ENCODE measurements at regions not wholly inside any gene's neighbourhood (a gene's known extent, or its start where the extent isn't known, plus 50 kb on each side); places are given as distances from the start of the nearest gene placed in this dataset.

DNA sequence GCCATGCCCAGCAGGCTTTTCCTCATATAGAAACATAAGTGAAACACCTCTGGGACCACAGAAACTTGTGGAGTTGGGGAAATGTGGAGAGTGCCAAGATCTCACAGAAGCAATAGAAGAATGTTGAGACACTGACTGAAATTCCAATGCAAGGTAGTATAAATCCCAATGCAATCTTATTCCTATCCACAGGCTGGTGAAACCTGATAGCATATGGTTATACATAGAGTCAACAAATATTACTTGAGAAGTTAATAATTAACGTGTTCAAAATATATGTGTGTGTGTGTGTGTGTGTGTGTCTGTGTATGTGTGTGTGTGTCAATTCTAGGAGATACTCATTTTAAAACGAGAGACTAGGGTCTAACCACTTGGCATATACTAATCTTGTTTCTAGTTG, 776.8 kb upstream of the ACVR2A start:
- no peak for TF ChIP-seq CTCF (IDR thresholded peaks at IDR 0.05)

GRCh38 chr2:147067136-147067535, 777.7 kb upstream of the ACVR2A start:
- H3K36me3 Mint-ChIP-seq (ENCODE audit: low read depth), result no peaks in the 10 kb centered on the region
- DNase-seq, result no peak
- CTCF ChIA-PET, result interaction anchor here (1.6 kb wide), 1 partner anchor 15 kb away, joined by 3 read pairs; no protein-coding TSS in a partner anchor

More for the DNA sequence above, 776.8 kb upstream of the ACVR2A start:
- H3K27ac ChIP-seq (ENCODE audit: low read depth in 1 of 2, low read length in 2 of 2), result no peak overlapping the region
- POLR2A ChIA-PET, result no interaction called here
- Mint-ChIP-seq H3K27ac (no peak overlapping the region), H3K9me3 (no peaks in the 10 kb centered on the region), H3K36me3 (ENCODE audit: low read depth) (no peaks in the 10 kb centered on the region), H3K4me1 (ENCODE audit: low read depth) (no peaks in the 10 kb centered on the region), H3K4me3 (no peak overlapping the region), H3K27me3 (no peaks in the 10 kb centered on the region)
- no peaks in the 10 kb centered on the region for H3K36me3 ChIP-seq (ENCODE audit: insufficient read depth, low read length)
- CTCF ChIA-PET, result interaction anchor here (1.6 kb wide), 1 partner anchor 14 kb away, joined by 3 read pairs; no protein-coding TSS in a partner anchor
- no peaks in the 10 kb centered on the region for H3K4me1 ChIP-seq (ENCODE audit: insufficient read depth, low read length)
- H3K27me3 ChIP-seq (ENCODE audit: control insufficient read depth in 1 of 2, insufficient read depth in 2 of 2, low read length in 2 of 2), result no peaks in the 10 kb centered on the region
- DNase-seq, result no peak
- intact Hi-C loops (cut with DNase I, micrococcal nuclease), result no loop called here
- ATAC-seq (ENCODE audit: poor library complexity), result no peak
- no peaks in the 10 kb centered on the region for H3K9me3 ChIP-seq (ENCODE audit: control insufficient read depth in 1 of 2, insufficient read depth in 1 of 2, low read length in 2 of 2)
- H3K4me3 ChIP-seq (ENCODE audit: low read length), result no peak overlapping the region

GRCh38 chr2:147062073-147062472, 782.8 kb upstream of the ACVR2A start:
- H3K36me3 ChIP-seq (ENCODE audit: insufficient read depth, low read length), result no peaks in the 10 kb centered on the region
- ATAC-seq (ENCODE audit: poor library complexity) (no peak), DNase-seq (no peak)
- H3K27me3 Mint-ChIP-seq, result peaks cover 5% of the 10 kb centered on the region
- no peaks in the 10 kb centered on the region for H3K4me1 ChIP-seq (ENCODE audit: insufficient read depth, low read length)
- H3K4me3 ChIP-seq (ENCODE audit: low read length), result no peak overlapping the region
- no peak overlapping the region for H3K27ac ChIP-seq (ENCODE audit: low read depth in 1 of 2, low read length in 2 of 2)
- H3K9me3 ChIP-seq (ENCODE audit: control insufficient read depth in 1 of 2, insufficient read depth in 1 of 2, low read length in 2 of 2), result no peaks in the 10 kb centered on the region
- CTCF ChIA-PET, result no interaction called here
- no peaks in the 10 kb centered on the region for H3K4me1 Mint-ChIP-seq (ENCODE audit: low read depth)
- intact Hi-C loops (cut with DNase I, micrococcal nuclease), result no loop called here
- TF ChIP-seq CTCF (IDR thresholded peaks at IDR 0.05), result no peak
- no peak overlapping the region for H3K27ac Mint-ChIP-seq
- no peaks in the 10 kb centered on the region for H3K27me3 ChIP-seq (ENCODE audit: control insufficient read depth in 1 of 2, insufficient read depth in 2 of 2, low read length in 2 of 2)
- no peak overlapping the region for H3K4me3 Mint-ChIP-seq
- H3K36me3 Mint-ChIP-seq (ENCODE audit: low read depth), result no peaks in the 10 kb centered on the region
- POLR2A ChIA-PET, result no interaction called here
- no peaks in the 10 kb centered on the region for H3K9me3 Mint-ChIP-seq

More at GRCh38 chr2:147067136-147067535, 777.7 kb upstream of the ACVR2A start:
- POLR2A ChIA-PET, result no interaction called here
- Histone ChIP-seq H3K36me3 (ENCODE audit: insufficient read depth, low read length) (no peaks in the 10 kb centered on the region), H3K27ac (ENCODE audit: low read depth in 1 of 2, low read length in 2 of 2) (no peak overlapping the region), H3K27me3 (ENCODE audit: control insufficient read depth in 1 of 2, insufficient read depth in 2 of 2, low read length in 2 of 2) (no peaks in the 10 kb centered on the region), H3K4me3 (ENCODE audit: low read length) (no peak overlapping the region), H3K4me1 (ENCODE audit: insufficient read depth, low read length) (no peaks in the 10 kb centered on the region), H3K9me3 (ENCODE audit: control insufficient read depth in 1 of 2, insufficient read depth in 1 of 2, low read length in 2 of 2) (no peaks in the 10 kb centered on the region)
- Mint-ChIP-seq H3K4me3 (no peak overlapping the region), H3K9me3 (no peaks in the 10 kb centered on the region), H3K27me3 (no peaks in the 10 kb centered on the region), H3K4me1 (ENCODE audit: low read depth) (no peaks in the 10 kb centered on the region), H3K27ac (no peak overlapping the region)
- intact Hi-C loops (cut with DNase I, micrococcal nuclease), result no loop called here
- ATAC-seq (ENCODE audit: poor library complexity), result no peak
- no peak for TF ChIP-seq CTCF (IDR thresholded peaks at IDR 0.05)
